H4 (cell line): ENCODE measurements at regions not wholly inside any gene's neighbourhood (a gene's known extent, or its start where the extent isn't known, plus 50 kb on each side); places are given as distances from the start of the nearest gene placed in this dataset.

ENCODE experiments used
- DNase-seq: peaks from one replicate; pipeline ENCODE4 v3.0.0-alpha.2; 2015; ENCODE audit warnings: low spot score

GRCh38 chr9:88754886-88755285, 219.9 kb downstream of the NXNL2 start:
- no peak for DNase-seq

GRCh38 chr9:88757406-88758010, 222.5 kb downstream of the NXNL2 start:
- DNase-seq, result no peak

DNA sequence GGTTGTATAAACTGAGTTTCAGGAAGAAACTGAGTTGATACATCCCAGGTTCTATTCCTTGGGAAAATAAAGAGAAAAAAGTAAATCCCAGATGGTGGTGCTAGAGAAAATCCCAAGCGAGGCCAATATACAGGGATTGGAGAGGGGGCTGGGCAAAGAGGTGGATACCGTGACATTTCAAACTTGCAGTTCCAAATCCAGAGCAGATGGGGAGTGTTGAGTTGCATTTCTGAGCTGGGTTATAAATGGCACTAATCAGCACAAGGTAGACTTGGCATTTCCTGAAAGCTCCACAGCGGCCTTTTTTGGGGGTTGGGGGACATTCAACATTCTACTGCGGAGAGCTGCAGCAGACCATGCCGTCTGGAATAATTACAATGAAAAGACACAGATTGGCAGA, 224.4 kb downstream of the NXNL2 start:
- DNase-seq, result no peak

DNA sequence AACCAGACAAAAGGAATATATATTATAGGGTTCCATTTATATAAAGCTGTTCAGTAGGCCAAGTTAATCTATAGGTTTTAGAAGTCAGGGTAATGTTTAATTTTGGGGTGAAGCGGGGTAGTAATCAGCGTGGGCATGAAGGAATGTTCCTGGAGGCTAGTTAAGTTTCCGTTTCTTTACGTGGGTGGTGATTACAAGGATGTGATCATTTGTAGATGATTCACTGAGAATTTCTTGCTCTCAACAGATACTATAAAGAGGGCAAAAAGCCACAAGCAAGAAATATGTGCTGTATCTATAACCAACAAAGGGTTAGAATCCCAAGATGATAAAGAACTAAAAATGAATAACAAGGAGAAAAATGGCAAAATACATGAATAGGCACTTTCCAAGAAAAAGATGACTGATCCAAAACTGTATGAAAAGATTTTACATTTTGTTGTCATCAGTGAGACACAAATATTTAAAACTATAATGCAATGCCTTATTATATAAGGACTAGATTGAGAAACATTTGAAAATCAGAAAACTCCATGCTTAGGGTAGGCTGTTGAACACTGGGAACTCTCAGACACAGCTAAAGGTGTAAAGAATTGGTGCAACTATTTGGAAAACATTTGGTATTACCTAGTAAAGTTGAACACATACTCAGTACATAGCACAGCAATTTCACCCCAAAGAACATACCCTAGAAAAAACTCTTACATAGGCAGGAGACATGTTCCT, 224.3 kb upstream of the S1PR3 start:
- no peak for DNase-seq

DNA sequence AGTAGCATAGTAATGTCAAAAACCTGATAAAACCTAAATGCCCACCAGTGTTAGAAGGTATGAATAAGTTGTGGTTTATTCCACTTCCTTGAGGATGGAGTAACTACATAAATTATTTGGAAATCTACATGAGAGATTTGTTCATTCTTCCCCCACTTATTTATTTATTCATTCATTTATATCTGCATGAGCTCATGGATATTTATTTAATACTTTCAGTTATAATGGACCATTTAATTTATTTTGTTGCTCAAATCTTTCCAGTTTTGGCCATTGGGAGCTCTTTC, 223.8 kb upstream of the S1PR3 start:
- no peak for DNase-seq

- DNase-seq, result no peak
Observed at GRCh38 chr9:88772575-88772974, 218.7 kb upstream of the S1PR3 start.

GRCh38 chr9:88773126-88773525, 218.1 kb upstream of the S1PR3 start:
- no peak for DNase-seq

DNA sequence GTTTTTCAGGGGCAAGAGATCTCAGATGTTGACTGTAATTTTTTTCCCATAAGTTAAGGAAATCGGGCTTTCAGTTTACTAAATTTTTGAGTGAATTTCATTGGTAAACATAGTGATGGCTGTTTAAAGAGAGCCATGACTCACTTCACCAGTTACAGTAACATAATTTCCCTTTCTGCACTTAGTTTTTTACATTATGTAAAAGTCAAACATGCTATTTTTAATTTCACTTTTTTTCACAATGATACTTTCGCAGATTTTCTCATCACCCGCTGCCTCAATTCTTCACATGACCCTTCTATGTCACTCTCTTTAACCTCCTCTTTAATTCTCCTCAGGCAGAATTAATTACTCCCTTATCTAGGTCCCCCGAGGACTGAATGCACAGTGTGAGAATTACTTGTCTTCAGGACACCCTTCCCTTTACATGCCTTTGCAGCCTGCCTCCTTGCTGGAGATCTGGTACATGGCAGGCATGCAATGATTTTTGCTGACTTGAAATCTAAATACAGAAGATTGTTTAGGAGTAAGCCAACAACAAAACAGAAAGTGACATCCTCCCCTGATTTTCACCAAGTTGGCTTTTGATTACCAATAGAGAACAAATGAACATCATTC, 217.5 kb upstream of the S1PR3 start:
- DNase-seq, result peak; percentile 83

DNA sequence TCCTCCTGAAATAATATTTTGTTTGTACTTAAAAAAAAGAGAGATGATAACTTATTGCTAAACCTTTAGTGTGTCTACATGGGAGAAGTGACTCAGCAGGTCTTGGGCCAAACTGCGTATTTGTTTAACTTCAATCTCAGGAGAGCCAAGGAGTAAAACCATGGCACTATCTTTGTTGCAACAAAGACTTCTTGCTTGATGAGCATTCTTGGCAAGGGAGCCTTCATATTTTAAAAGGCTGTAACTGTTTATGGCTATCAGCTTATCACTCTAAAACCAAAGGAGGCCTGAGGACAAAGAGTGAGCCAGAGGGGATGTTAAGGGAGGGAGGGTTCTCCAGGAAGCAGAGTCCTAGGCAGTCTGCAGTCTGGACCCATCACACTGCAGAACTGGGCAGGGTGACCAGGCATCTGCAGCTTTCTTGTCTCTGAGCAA, 216.2 kb upstream of the S1PR3 start:
- peak; percentile 77 for DNase-seq

DNA sequence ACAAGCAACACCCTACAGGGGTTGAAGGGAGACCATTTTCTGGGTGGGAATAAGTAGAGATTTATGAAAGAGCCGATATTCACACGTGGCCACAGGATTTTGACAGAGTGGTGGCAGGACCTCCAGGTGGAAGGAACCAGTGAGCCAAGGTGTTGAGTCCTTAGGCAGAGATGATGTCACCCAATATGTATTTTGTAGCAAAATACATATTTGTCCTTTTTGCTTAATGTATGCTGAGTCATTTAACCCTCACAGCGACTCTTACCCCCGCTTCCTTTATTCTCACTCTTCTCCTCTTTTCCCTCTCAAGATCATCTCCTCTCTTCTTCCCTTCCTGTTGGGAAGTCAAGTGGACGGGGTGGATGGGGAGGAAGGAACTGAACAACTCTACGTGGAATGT, 215.7 kb upstream of the S1PR3 start:
- DNase-seq, result no peak

GRCh38 chr9:88775966-88776365, 215.3 kb upstream of the S1PR3 start:
- DNase-seq, result no peak

DNA sequence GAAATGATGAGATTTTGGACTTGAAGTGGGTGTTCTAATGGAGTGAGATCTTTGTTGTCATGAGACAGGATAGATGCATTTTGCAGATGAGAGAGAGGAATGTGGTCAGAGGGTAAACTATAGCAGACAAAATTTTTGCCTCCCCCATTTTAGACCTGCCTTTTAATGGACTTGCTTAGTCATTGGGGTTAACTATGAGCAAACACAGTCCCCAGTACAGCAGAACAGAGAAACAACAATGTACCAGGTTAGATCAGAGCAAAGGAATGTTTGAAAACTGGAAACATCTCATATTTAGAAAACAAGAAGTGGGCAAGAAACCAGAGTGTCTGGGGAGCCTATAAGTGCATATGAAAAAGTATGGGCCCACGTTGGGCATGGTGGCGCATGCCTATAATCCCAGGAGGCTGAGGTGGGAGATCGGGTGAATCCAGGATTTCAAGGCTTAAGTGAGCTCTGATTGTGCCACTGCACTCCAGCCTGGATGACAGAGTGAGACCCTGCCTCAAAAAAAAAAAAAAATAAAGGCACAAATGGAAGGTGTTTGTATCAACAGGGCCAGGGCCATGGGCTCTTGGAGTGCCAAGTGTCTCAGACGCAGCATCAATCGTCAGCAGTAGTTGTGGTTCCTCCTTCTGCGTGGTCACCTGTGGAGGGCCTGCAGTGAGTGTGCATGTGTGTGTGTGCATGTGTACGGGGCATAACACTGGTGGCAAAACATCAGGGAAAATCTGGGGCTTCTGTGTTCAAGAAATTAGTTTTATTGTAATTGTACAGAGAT, 214.4 kb upstream of the S1PR3 start:
- peak; percentile 86 for DNase-seq

- no peak for DNase-seq
Observed at GRCh38 chr9:88777498-88778312, 213.6 kb upstream of the S1PR3 start.

DNA sequence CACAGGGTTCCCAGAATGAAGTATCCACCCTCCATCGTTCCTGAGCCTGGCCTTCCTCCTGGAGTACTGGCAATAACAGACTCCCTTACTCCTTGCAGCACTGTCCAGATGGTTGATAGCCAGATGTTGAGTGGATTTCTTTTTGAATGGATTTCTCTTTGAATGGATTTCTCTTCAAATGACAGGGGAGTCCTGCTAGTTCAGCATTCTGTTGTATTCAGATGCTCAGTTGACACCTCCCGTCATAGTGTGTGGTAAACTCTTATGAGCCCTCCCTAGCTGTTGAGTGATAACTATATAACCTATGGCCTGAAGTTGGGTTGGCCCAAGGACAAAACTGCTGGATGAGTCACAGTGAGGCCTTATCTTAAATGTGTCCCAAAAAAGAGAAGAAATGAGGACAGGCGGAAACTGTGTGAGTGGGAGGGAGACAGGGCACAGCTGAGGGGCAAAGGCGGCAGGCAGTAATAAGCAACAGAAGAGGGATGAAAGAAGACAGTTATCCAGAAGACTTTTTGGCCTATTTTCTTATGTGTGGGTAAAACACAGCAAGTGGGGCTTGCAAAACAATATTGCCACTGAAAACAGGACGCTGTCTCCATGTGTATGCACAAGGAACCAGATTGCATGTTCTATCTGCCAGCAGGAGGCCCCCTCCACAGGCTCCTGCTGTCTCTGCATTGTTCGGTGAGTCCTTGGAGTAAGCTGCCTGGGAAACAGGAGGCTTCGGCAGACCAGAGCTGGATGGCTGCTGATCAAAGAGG, 209.5 kb upstream of the S1PR3 start:
- DNase-seq, result peak; percentile 50

DNA sequence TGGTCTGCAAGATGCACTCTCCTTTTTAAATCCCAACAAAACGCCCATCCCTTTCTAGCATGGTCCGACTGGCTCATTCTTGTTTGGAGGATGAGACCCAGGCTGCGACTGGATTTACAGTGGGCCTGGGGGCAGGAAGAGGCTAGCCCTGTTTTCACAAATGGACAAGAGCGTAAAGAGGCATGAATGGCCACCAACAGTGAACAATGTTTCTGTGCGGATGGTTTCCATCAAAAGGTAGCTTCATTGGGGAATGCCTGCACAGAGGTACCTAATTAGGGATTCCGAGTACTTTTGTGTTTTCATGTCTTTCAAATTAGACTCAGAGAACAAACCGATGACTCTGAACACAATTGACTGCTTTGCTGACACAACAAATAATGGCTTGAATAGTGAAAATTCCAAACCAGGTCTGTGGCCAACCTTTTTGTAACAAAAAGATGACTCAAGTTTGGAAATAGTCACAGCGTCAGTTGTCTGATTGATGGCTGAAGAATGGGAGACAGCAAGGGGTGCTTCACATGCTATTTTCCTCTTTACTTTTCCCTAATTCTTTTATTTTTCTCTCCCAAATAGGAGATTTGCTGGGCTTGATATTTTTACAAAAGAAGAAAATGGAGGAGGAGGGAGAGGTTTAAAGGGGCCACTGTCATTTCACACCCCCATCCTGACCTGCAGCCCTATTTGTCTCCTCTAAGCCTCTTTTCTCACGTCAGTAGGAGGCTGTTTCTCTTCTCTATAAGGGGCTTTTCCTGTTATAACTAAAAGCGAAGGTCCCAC, 208.1 kb upstream of the S1PR3 start:
- no peak for DNase-seq

GRCh38 chr9:88783711-88784083, 207.6 kb upstream of the S1PR3 start:
- DNase-seq, result no peak

GRCh38 chr9:88784960-88785359, 206.3 kb upstream of the S1PR3 start:
- no peak for DNase-seq

GRCh38 chr9:88786291-88787079, 204.8 kb upstream of the S1PR3 start:
- no peak for DNase-seq

GRCh38 chr9:88789785-88790184, 201.5 kb upstream of the S1PR3 start:
- DNase-seq, result no peak
